SKM-1 (cell line): ENCODE measurements at regions not wholly inside any gene's neighbourhood (a gene's known extent, or its start where the extent isn't known, plus 50 kb on each side); places are given as distances from the start of the nearest gene placed in this dataset.
"Not testable (repeated sequence)": the region's sequence is repeated elsewhere in the genome, so short reads cannot be mapped to it uniquely, and the experiment has no call there.

Source experiments
- DNase-seq: peaks from one replicate; lab custom pipeline; 2025; ENCODE audit not compliant: unreplicated experiment; lab: John Stamatoyannopoulos, UW

- DNase-seq, result not testable (repeated sequence)
These were observed 565.3 kb upstream of the GOLIM4 start for GRCh38 chr3:168660879-168661657.

GRCh38 chr3:168659015-168659414, 563.3 kb upstream of the GOLIM4 start:
- DNase-seq, result no peak

- DNase-seq, result no peak
These were observed 559.9 kb upstream of the GOLIM4 start for GRCh38 chr3:168655611-168656010.

GRCh38 chr3:168654700-168655099, 559.0 kb upstream of the GOLIM4 start:
- no peak for DNase-seq

- DNase-seq, result no peak
These were observed 557.5 kb upstream of the GOLIM4 start for GRCh38 chr3:168653255-168653654.

- no peak for DNase-seq
These were observed 552.6 kb upstream of the GOLIM4 start for GRCh38 chr3:168648321-168648720.

- no peak for DNase-seq
These were observed 551.9 kb upstream of the GOLIM4 start for GRCh38 chr3:168647582-168647981.

- DNase-seq, result no peak
These were observed 549.5 kb upstream of the GOLIM4 start for GRCh38 chr3:168645180-168645579.

- DNase-seq, result no peak
These were observed 532.8 kb upstream of the GOLIM4 start for GRCh38 chr3:168628549-168628948.

- no peak for DNase-seq
These were observed 529.8 kb upstream of the GOLIM4 start for GRCh38 chr3:168625477-168625876.

- DNase-seq, result no peak
These were observed 529.2 kb upstream of the GOLIM4 start for GRCh38 chr3:168624892-168625448.

GRCh38 chr3:168624195-168624594, 528.5 kb upstream of the GOLIM4 start:
- DNase-seq, result no peak

- no peak for DNase-seq
These were observed 527.1 kb upstream of the GOLIM4 start for GRCh38 chr3:168622795-168623194.

- no peak for DNase-seq
These were observed 525.1 kb upstream of the GOLIM4 start for GRCh38 chr3:168620854-168621253.

GRCh38 chr3:168618827-168619470, 523.2 kb upstream of the GOLIM4 start:
- no peak for DNase-seq

GRCh38 chr3:168617658-168618057, 521.9 kb upstream of the GOLIM4 start:
- no peak for DNase-seq

GRCh38 chr3:168616915-168617314, 521.2 kb upstream of the GOLIM4 start:
- DNase-seq, result no peak

- no peak for DNase-seq
These were observed 519.8 kb upstream of the GOLIM4 start for GRCh38 chr3:168615493-168616020.

- DNase-seq, result no peak
These were observed 517.4 kb upstream of the GOLIM4 start for GRCh38 chr3:168613151-168613550.

GRCh38 chr3:168612671-168613070, 516.9 kb upstream of the GOLIM4 start:
- no peak for DNase-seq

- no peak for DNase-seq
These were observed 516.1 kb upstream of the GOLIM4 start for GRCh38 chr3:168611826-168612225.

GRCh38 chr3:168608926-168609325, 513.2 kb upstream of the GOLIM4 start:
- DNase-seq, result no peak
